HG03139 (cell line): ENCODE measurements at regions not wholly inside any gene's neighbourhood (a gene's known extent, or its start where the extent isn't known, plus 50 kb on each side); places are given as distances from the start of the nearest gene placed in this dataset.
"Not testable (repeated sequence)": the region's sequence is repeated elsewhere in the genome, so short reads cannot be mapped to it uniquely, and the experiment has no call there.

Experiments used
- ATAC-seq: cut with Tn5 transposase; IDR thresholded peaks from one replicate; pipeline ENCODE4 v1.9.1; 2021; ENCODE audit not compliant: unreplicated experiment

- no peak for ATAC-seq
These were observed 102.2 kb upstream of the NAMPT start for GRCh38 chr7:106386958-106387357.

DNA sequence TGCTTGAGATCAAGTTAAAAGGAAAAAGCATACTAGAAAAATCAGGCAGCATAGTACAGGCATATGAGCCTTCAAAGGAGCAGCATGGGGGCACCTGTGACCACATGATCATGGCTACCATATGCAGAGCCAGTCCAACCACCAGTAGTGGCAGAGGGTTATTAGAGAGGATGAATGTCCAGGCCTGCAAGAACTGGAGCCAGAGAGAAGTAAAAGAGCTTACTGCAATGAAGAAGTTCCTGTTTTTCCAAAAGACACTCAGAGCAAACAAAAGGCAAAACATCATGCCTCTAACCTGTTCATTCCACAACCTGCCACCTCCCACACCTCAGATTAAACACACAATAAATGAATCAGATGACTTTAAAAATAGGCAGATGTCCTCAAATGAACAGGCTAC lies 99.6 kb upstream of the NAMPT start:
- ATAC-seq, result no peak

DNA sequence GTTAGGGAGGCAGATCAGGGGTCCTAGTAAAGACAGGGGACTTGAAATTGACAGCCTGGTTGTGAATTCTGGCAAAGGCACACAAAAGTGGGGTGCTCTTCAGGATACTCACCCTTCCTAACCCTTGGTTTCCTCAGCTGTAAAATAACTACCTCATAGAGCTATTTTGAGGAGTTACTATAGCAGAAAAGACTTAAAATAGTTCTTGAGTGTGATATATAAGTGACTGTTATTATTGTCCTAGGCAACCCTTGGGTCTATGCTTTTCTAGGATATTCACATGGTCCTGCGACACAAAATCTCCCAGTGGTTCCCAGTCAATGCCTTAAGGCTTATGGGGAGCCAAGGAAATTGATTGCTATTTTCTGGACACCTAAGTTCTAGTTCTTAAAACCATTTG lies 98.1 kb upstream of the NAMPT start:
- ATAC-seq, result no peak

DNA sequence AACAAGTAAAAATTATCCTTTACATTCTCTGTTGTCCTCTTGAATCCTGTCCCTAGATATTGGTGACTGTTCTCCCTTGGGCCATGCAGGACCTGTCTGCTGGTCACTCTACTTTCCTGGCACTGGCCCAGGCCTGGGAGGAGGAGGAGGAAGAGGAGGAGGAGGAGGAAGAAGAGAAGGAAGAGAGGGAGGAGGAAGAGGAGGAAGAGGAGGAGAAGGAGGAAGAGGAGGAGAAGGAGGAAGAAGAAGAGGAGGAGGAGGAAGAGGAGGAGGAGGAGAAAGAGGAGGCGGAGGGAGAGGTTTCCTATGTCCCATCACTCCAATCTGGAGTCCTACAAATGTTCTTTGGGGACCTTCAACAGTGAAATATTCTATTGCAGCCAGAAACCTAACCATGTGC lies 97.3 kb upstream of the NAMPT start:
- no peak for ATAC-seq

DNA sequence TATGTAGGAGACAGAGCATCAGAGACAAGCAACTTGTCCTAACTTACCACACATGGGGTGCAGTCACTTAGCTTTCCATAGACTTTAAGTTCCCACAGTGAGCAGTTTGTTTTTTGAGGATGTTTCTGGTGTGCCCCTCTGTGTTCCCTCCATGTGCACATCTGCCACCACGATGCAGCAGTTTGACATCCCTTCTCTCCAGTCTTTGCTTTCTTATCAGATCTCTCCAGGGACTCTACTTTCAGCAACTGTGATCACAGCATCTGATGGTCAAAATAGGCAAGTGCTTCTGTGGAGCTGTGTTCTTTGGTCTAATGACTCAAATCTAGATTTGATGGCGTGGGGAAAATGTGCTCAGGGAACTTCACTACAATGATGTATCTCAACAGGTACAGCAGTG lies 96.5 kb upstream of the NAMPT start:
- no peak for ATAC-seq

- ATAC-seq, result no peak
These were observed 93.1 kb upstream of the NAMPT start for GRCh38 chr7:106377847-106378361.

GRCh38 chr7:106376026-106376799 lies 91.4 kb upstream of the NAMPT start:
- no peak for ATAC-seq

GRCh38 chr7:106375499-106375898 lies 90.7 kb upstream of the NAMPT start:
- ATAC-seq, result no peak

- no peak for ATAC-seq
These were observed 89.7 kb upstream of the NAMPT start for GRCh38 chr7:106374437-106374836.

DNA sequence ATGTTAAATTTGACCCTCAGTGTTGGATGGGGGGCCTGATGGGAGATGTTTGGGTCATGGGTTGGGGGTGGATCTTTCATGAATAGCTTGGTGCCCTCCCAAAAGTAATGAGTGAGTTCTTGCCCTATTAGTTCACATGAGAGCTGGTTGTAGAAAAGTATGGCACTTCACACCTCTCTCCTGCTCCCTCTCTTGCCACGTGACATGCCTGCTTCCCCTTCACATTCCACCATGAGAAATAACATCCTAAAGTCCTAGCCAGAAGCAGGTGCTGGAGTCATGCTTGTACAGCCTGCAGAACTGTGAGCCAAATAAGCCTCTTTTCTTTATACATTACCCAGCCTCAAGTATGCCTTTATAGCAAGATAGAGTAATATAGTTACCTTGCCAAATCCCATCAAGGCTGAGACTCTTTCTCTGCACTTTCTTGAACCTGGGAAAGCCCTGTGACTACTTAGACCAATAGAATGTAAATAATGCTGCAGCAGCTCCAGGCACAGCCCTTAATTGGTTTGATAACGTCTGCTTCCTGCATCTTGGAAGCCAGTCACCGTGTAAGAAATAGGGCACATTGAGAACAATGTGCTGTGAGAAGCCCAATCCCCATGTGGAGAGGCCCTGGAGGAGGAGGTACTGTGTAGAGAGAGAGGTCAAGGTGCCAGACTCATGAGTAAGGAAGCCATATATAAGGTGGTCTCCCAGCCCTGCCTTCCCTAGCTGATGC lies 88.0 kb upstream of the NAMPT start:
- no peak for ATAC-seq

GRCh38 chr7:106372126-106372525 lies 87.3 kb upstream of the NAMPT start:
- ATAC-seq, result no peak

DNA sequence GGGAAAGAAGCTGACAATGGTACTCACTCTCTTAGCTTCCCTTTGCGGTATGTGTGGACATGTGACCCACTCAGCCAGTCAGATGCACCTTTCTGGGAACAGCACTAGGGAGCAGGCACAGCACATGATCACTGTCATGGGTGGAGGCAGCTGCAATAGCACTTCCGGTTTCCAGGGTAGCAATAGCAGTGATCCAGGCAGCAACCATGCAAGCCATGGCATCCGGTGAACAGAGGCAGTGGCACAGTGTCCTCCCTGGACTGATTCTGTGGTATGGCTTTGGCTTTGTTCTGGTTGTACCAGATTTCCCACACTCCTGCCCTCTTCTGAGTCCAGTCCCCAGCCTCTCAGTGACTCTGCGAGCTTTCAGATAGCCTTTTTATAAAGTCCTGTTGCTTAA lies 86.8 kb upstream of the NAMPT start:
- no peak for ATAC-seq

DNA sequence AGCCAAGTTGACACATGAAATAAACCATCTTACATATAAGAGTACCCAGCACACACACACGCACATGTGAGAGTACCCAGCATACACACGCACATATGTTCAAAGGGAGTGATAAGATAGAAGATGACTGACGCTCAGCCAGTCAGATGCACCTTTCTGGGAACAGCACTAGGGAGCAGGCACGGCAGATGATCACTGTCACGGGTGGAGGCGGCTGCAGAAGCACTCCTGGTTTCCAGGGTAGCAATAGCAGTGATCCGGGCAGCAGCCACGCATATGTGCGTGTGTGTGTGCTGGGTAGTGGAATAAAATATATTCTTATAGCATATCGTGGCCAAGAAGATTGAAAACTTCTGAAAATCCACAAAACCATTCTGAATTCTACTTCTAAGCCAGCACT lies 85.8 kb upstream of the NAMPT start:
- no peak for ATAC-seq

DNA sequence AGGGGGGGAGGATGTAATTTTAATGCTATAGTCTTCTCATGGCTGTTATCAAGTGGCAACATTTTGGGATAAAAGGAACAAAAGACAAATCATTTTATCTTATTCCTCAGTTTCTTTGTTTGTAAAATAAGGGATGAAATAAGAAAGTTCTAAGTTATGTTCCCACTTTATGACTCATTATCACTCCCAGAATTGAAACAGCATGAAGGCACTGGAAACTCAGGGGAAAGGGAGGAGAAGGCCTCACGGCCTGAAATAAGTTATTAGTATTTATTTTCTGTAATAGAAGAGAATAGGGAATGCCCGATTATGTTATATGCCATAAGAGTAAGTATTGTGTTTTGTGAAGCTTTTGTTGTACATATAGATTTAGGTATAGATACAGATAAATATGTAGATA lies 85.0 kb upstream of the NAMPT start:
- ATAC-seq, result no peak

DNA sequence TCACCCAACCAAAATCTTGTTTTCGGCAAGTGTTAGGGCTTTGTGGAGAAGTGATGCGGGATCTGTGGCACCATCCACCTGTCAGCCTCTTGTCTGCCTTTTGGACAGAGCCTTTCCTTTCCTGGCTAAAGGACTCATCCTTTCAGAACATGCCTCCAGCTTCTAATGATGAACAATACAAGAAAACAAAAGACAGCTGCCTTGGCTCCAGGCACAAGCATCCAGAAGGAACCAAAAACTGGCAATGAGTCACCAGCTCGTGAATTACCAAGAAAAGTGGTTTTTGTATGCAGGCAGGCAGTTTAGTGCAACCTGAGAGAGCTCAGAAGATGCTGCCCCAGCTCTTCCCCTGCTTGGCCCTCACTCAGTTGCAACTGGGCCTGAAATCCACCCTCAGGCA lies 84.6 kb upstream of the NAMPT start:
- ATAC-seq, result no peak

DNA sequence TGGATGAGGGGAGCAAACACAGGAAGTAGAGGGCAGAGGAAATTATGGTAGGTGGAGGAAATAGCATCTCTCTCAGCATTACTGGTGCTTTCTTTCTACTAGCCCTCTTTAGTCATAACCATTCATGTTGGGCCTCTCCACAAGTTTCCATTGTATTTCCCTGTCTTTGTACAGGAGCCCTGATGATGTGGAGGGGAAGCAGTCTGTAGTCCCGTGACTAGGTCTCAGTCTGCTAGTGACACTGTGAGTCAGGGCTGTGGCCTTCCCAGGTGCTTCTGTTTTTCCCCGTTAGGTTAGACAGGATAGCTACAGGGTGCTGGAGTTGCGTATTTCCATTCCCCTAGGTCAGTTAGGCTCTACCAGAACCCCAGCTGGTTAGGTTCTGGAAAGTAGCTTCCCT lies 82.9 kb upstream of the NAMPT start:
- ATAC-seq, result no peak

DNA sequence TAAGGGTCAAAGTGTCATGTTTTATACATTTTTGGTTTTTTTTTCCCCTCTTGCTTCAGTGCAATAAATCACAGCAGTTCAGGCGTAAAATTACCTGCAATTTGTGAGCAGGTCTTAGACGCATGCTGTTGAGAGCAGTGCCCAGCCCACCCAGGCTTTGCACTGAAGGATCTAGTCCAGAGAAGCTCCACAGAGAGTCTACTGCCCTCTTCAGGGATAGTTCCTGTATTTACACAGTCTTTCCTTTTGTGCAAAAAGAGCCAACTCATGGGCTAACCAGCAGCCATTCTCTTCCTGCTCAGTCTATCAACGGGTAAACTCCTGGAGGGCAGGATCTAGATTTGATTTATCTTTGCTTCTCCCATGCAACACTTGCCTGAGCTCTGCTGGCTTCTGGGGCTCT lies 82.2 kb upstream of the NAMPT start:
- ATAC-seq, result no peak

- ATAC-seq, result no peak
These were observed 80.6 kb upstream of the NAMPT start for GRCh38 chr7:106365252-106366005.

DNA sequence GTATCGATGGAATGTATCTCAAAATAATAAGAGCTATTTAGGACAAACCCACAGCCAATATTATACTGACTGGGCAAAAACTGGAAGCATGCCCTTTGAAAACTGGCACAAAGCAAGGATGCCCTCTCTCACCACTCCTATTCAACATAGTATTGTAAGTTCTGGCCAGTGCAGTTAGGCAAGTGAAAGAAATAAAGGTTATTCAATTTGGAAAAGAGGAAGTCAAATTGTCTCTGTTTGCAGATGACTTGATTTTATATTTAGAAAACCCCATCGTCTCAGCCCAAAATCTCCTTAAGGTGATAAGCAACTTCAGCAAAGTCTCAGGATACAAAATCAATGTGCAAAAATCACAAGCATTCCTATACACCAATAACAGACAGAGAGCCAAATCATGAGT lies 77.7 kb upstream of the NAMPT start:
- ATAC-seq, result not testable (repeated sequence)

GRCh38 chr7:106358103-106358663 lies 73.4 kb upstream of the NAMPT start:
- ATAC-seq, result peak; percentile 83

GRCh38 chr7:106357675-106358074 lies 72.9 kb upstream of the NAMPT start:
- no peak for ATAC-seq
